Transverse colon (tissue), 3 donors: ENCODE measurements at regions not wholly inside any gene's neighbourhood (a gene's known extent, or its start where the extent isn't known, plus 50 kb on each side); places are given as distances from the start of the nearest gene placed in this dataset.

Source experiments
- POLR2A ChIP-seq: fragments of 450-650 bp; IDR thresholded peaks from one replicate; pipeline ENCODE4 v1.6.1; 2016; ENCODE audit warnings: antibody characterized with exemption, mild to moderate bottlenecking, moderate library complexity
- TF ChIP-seq, protein P1 (sequence below), 5 experiments: fragments of 200-600 bp in 3 of 5; fragments of 450-650 bp in 2 of 5; sonication (generic) in 3 of 5; IDR thresholded peaks; 1 replicate in 2 of 5; 2 replicates in 3 of 5; pipeline ENCODE4 v1.5.1; 2016 to 2017; ENCODE audit warnings: antibody characterized with exemption in 5 of 5, inconsistent platforms in 3 of 5, mild to moderate bottlenecking in 2 of 5, moderate library complexity in 1 of 5

DNA sequence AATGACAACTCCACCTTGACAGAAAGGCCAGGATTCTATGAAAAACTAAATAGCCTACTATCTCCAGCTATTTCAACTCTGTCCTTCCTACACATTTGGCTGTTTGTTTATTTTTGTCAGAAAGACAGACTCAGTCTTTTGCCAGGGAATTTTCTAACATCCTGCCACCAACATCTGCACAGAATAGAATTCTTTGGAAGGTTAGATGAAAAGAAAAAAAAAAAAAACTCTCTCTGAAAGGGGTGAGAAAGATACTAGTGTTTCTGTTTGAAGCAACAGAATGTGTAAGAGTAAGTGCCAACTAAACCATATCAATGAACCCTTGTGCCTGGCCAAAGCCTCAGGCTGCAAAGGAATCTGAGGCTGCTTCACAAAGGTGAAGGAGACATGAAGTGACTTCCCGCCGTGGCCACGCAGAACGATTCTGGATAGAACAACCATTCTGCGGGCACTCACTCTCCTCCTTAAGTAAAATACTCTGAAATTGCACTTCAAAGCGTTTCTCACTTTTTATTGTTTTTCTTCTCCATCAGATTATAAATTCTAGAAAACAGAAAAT is 498.2 kb downstream of the IRS2 start:
- TF ChIP-seq, protein P1, sequence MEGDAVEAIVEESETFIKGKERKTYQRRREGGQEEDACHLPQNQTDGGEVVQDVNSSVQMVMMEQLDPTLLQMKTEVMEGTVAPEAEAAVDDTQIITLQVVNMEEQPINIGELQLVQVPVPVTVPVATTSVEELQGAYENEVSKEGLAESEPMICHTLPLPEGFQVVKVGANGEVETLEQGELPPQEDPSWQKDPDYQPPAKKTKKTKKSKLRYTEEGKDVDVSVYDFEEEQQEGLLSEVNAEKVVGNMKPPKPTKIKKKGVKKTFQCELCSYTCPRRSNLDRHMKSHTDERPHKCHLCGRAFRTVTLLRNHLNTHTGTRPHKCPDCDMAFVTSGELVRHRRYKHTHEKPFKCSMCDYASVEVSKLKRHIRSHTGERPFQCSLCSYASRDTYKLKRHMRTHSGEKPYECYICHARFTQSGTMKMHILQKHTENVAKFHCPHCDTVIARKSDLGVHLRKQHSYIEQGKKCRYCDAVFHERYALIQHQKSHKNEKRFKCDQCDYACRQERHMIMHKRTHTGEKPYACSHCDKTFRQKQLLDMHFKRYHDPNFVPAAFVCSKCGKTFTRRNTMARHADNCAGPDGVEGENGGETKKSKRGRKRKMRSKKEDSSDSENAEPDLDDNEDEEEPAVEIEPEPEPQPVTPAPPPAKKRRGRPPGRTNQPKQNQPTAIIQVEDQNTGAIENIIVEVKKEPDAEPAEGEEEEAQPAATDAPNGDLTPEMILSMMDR (IDR thresholded peaks at IDR 0.05), result no peak
- TF ChIP-seq POLR2A, result no peak
